Neural progenitor cell (in vitro differentiated cells): ENCODE measurements at regions not wholly inside any gene's neighbourhood (a gene's known extent, or its start where the extent isn't known, plus 50 kb on each side); places are given as distances from the start of the nearest gene placed in this dataset.

Source experiments
- DNase-seq: peaks from one replicate; pipeline ENCODE4 v3.0.0-alpha.2; 2016; ENCODE audit warnings: low spot score
- H2AFZ ChIP-seq: fragments of 200-600 bp; sonication (generic); replicated peaks from 2 replicates; pipeline ENCODE4 v1.6.1; 2016; ENCODE audit warnings: antibody characterized with exemption
- H3F3A ChIP-seq: fragments of 200-600 bp; sonication (generic); 2 replicates; pipeline ENCODE4 v1.6.1; 2016; ENCODE audit warnings: antibody characterized with exemption, low read depth
- H3K27ac ChIP-seq: fragments of 200-600 bp; sonication (generic); 2 replicates; pipeline ENCODE4 v1.5.1; 2016; ENCODE audit warnings: mild to moderate bottlenecking
- H3K27me3 ChIP-seq: fragments of 200-600 bp; sonication (generic); 2 replicates; pipeline ENCODE4 v1.6.1; 2016; ENCODE audit warnings: mild to moderate bottlenecking, moderate library complexity
- H3K36me3 ChIP-seq: fragments of 200-600 bp; sonication (generic); 2 replicates; pipeline ENCODE4 v1.5.1; 2016
- H3K4me1 ChIP-seq: fragments of 200-600 bp; sonication (generic); 2 replicates; pipeline ENCODE4 v1.6.1; 2016; ENCODE audit warnings: mixed run types
- H3K4me2 ChIP-seq: fragments of 200-600 bp; sonication (generic); 2 replicates; pipeline ENCODE4 v1.6.1; 2016
- H3K4me3 ChIP-seq: fragments of 200-600 bp; sonication (generic); 2 replicates; pipeline ENCODE4 v1.5.1; 2016
- H3K79me2 ChIP-seq: fragments of 200-600 bp; sonication (generic); 2 replicates; pipeline ENCODE4 v1.6.1; 2016; ENCODE audit warnings: low read depth
- H3K9ac ChIP-seq: fragments of 200-600 bp; sonication (generic); 2 replicates; pipeline ENCODE4 v1.6.1; 2016
- H3K9me3 ChIP-seq: fragments of 200-600 bp; sonication (generic); 2 replicates; pipeline ENCODE4 v1.5.1; 2016; ENCODE audit warnings: low read depth
- H4K20me1 ChIP-seq: fragments of 200-600 bp; sonication (generic); 2 replicates; pipeline ENCODE4 v1.6.1; 2016; ENCODE audit warnings: low read depth
- H3K27ac Mint-ChIP-seq: 3 replicates; pipeline ENCODE4 v1.8.0; 2021; ENCODE audit warnings: mixed read lengths
- H3K27me3 Mint-ChIP-seq: 2 replicates; pipeline ENCODE4 v1.8.0; 2022; ENCODE audit warnings: low read depth, mild to moderate bottlenecking, inconsistent platforms, moderate library complexity, mixed read lengths; ENCODE audit not compliant: insufficient read depth
- H3K36me3 Mint-ChIP-seq: 3 replicates; pipeline ENCODE4 v1.8.0; 2021; ENCODE audit warnings: mixed read lengths
- H3K4me1 Mint-ChIP-seq: 3 replicates; pipeline ENCODE4 v1.8.0; 2021; ENCODE audit warnings: mixed read lengths
- H3K4me3 Mint-ChIP-seq: 3 replicates; pipeline ENCODE4 v1.8.0; 2021; ENCODE audit warnings: mild to moderate bottlenecking, moderate library complexity, mixed read lengths
- H3K9me3 Mint-ChIP-seq: 3 replicates; pipeline ENCODE4 v1.8.0; 2020; ENCODE audit warnings: mixed read lengths
- CTCF ChIP-seq: fragments of 200-600 bp; sonication (generic); IDR thresholded peaks from 2 replicates; pipeline ENCODE4 v1.5.1; 2017; ENCODE audit warnings: antibody characterized with exemption, mild to moderate bottlenecking
- EZH2 ChIP-seq: fragments of 200-600 bp; sonication (generic); IDR thresholded peaks from 2 replicates; pipeline ENCODE4 v1.6.1; 2017; ENCODE audit warnings: antibody characterized with exemption, mild to moderate bottlenecking, moderate library complexity
- EZH2phosphoT487 ChIP-seq: fragments of 200-600 bp; sonication (generic); IDR thresholded peaks from 2 replicates; pipeline ENCODE4 v1.6.1; 2017; ENCODE audit warnings: antibody characterized with exemption

DNA sequence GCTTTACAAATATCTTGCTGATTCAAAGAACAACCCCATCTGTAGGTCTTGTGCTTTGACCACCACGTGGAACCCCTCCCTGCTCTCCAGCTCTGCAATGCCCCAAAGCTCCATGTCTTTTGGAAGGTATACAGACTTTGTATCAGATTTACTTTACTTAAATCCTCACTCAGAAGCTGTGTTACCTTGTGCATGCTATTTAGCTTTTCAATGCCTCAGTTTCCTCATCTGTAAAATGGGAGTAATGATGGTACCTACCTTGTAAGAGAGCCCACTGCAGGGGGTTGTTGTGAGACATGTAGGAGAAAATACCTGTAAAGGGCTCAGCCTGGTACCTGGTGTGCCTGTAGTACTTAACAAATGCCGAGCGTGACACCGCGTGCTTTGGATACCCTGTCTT lies 200.2 kb upstream of the CHD6 start:
- peaks cover 3% of the 10 kb centered on the region for H3K9me3 Mint-ChIP-seq
- no peak overlapping the region for H3K4me3 Mint-ChIP-seq
- no peak for TF ChIP-seq EZH2phosphoT487
- no peak for TF ChIP-seq EZH2
- TF ChIP-seq CTCF, result no peak
- Histone ChIP-seq H4K20me1 (no peaks in the 10 kb centered on the region), H3K79me2 (no peaks in the 10 kb centered on the region), H3K4me2 (no peak overlapping the region), H3K4me1 (peaks cover 4% of the 10 kb centered on the region), H3F3A (no peaks in the 10 kb centered on the region), H3K9me3 (no peaks in the 10 kb centered on the region), H3K27ac (no peak overlapping the region), H3K36me3 (no peaks in the 10 kb centered on the region), H3K4me3 (no peak overlapping the region), H3K27me3 (no peaks in the 10 kb centered on the region), H2AFZ (no peak overlapping the region), H3K9ac (no peak overlapping the region)
- no peak for DNase-seq
- peaks cover 6% of the 10 kb centered on the region for H3K27me3 Mint-ChIP-seq
- no peak overlapping the region for H3K27ac Mint-ChIP-seq
- H3K36me3 Mint-ChIP-seq, result no peaks in the 10 kb centered on the region
- H3K4me1 Mint-ChIP-seq, result peaks cover 6% of the 10 kb centered on the region

DNA sequence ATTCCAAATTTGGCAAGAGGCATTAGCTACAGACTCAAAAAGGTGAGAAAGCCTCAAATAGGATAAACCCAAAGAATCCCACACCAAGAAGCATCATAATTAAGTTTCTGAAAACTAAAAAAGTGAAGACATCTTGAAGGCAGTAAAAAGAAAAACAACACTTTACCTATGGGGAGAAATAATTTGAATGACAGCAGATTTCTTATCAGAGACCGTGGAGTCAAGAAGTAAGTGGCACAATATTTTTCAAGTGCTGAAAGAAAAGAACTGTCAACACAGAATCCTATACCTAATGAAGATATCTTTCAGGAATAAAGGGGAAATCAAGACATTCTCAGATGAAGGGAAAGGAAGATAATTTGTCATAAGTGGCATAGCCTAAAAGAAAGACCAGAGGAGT lies 193.3 kb upstream of the CHD6 start:
- no peak overlapping the region for H2AFZ ChIP-seq
- H3K9me3 ChIP-seq, result peaks cover 4% of the 10 kb centered on the region
- no peaks in the 10 kb centered on the region for H3K4me1 ChIP-seq
- no peak for DNase-seq
- H3K27me3 ChIP-seq, result no peaks in the 10 kb centered on the region
- Mint-ChIP-seq H3K36me3 (no peaks in the 10 kb centered on the region), H3K4me3 (no peak overlapping the region), H3K27me3 (peaks cover 7% of the 10 kb centered on the region), H3K4me1 (no peaks in the 10 kb centered on the region), H3K27ac (no peak overlapping the region), H3K9me3 (peaks cover 20% of the 10 kb centered on the region)
- no peak overlapping the region for H3K27ac ChIP-seq
- no peaks in the 10 kb centered on the region for H4K20me1 ChIP-seq
- no peaks in the 10 kb centered on the region for H3K79me2 ChIP-seq
- no peaks in the 10 kb centered on the region for H3K36me3 ChIP-seq
- no peak overlapping the region for H3K9ac ChIP-seq
- no peaks in the 10 kb centered on the region for H3F3A ChIP-seq
- no peak for TF ChIP-seq EZH2
- no peak for TF ChIP-seq CTCF
- no peak for TF ChIP-seq EZH2phosphoT487
- no peak overlapping the region for H3K4me3 ChIP-seq
- H3K4me2 ChIP-seq, result no peak overlapping the region

DNA sequence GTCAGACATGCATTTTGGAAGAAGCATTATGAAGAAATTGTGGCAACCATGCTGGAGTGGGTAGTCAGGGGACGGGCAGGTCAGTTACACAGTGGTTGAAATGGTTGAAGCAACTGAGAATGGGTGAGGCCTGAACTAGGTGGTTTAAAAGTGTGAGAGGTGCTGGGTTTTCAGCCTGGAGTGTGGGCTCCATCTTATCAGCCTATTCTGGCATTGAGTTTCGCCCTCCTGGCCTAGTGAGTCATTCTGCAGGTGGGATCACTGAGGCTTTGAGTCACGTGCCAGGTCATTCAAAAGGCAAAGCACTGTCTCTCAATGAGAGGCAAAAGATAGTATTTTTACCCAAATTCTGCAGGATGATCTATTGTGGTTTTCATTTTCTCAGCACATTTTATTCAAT lies 181.9 kb upstream of the CHD6 start:
- H3K36me3 ChIP-seq, result no peaks in the 10 kb centered on the region
- no peak overlapping the region for H3K4me2 ChIP-seq
- no peak overlapping the region for H2AFZ ChIP-seq
- no peaks in the 10 kb centered on the region for H3K36me3 Mint-ChIP-seq
- no peaks in the 10 kb centered on the region for H3K27me3 ChIP-seq
- H3K4me1 ChIP-seq, result no peaks in the 10 kb centered on the region
- H3K27ac ChIP-seq, result no peak overlapping the region
- DNase-seq, result no peak
- no peaks in the 10 kb centered on the region for H3K9me3 ChIP-seq
- H3K27ac Mint-ChIP-seq, result no peak overlapping the region
- peaks cover 3% of the 10 kb centered on the region for H3K9me3 Mint-ChIP-seq
- no peaks in the 10 kb centered on the region for H3F3A ChIP-seq
- H3K27me3 Mint-ChIP-seq, result peaks cover 5% of the 10 kb centered on the region
- TF ChIP-seq EZH2phosphoT487 (no peak), EZH2 (no peak), CTCF (no peak)
- H4K20me1 ChIP-seq, result no peaks in the 10 kb centered on the region
- no peak overlapping the region for H3K4me3 Mint-ChIP-seq
- no peaks in the 10 kb centered on the region for H3K79me2 ChIP-seq
- no peaks in the 10 kb centered on the region for H3K4me1 Mint-ChIP-seq
- H3K4me3 ChIP-seq, result no peak overlapping the region
- H3K9ac ChIP-seq, result no peak overlapping the region
